Dendritic cell treated with granulocyte-macrophage colony-stimulating factor and Interleukin-4, amounts not matched to agents 40 ng/mL and 50 ng/mL, for 4 days (primary cell): ENCODE measurements at regions not wholly inside any gene's neighbourhood (a gene's known extent, or its start where the extent isn't known, plus 50 kb on each side); places are given as distances from the start of the nearest gene placed in this dataset.

ENCODE experiments used
- H3K27ac Mint-ChIP-seq: one replicate; pipeline ENCODE4 v1.8.0; 2022; ENCODE audit warnings: mild to moderate bottlenecking, mixed read lengths
- H3K27me3 Mint-ChIP-seq: one replicate; pipeline ENCODE4 v1.8.0; 2022; ENCODE audit warnings: mild to moderate bottlenecking, mixed read lengths
- H3K36me3 Mint-ChIP-seq: one replicate; pipeline ENCODE4 v1.8.0; 2022; ENCODE audit warnings: low read depth, mixed read lengths
- H3K4me1 Mint-ChIP-seq: one replicate; pipeline ENCODE4 v1.8.0; 2022; ENCODE audit warnings: low read depth, mixed read lengths
- H3K4me3 Mint-ChIP-seq: one replicate; pipeline ENCODE4 v1.8.0; 2022; ENCODE audit warnings: mild to moderate bottlenecking, moderate library complexity, mixed read lengths
- H3K9me3 Mint-ChIP-seq: one replicate; pipeline ENCODE4 v1.8.0; 2022; ENCODE audit warnings: mixed read lengths
- intact Hi-C: fragments of 100-400 bp; cut with micrococcal nuclease; formaldehyde crosslinking; loops from one replicate; pipeline ENCODE4 v1.15.0; 2022

GRCh38 chr5:92418341-92418740, 1035.2 kb upstream of the ARRDC3 start:
- peaks cover 23% of the 10 kb centered on the region for H3K9me3 Mint-ChIP-seq
- H3K4me1 Mint-ChIP-seq = no peaks in the 10 kb centered on the region
- H3K27me3 Mint-ChIP-seq = no peaks in the 10 kb centered on the region
- intact Hi-C loops = no loop called here
- H3K27ac Mint-ChIP-seq = no peak overlapping the region
- no peaks in the 10 kb centered on the region for H3K36me3 Mint-ChIP-seq
- H3K4me3 Mint-ChIP-seq = no peak overlapping the region

GRCh38 chr5:92409134-92409533, 1026.0 kb upstream of the ARRDC3 start:
- Mint-ChIP-seq H3K4me3 (no peak overlapping the region), H3K4me1 (no peaks in the 10 kb centered on the region), H3K27ac (no peak overlapping the region), H3K27me3 (no peaks in the 10 kb centered on the region), H3K9me3 (no peaks in the 10 kb centered on the region), H3K36me3 (no peaks in the 10 kb centered on the region)
- intact Hi-C loops = no loop called here

GRCh38 chr5:92402956-92403702, 1020.0 kb upstream of the ARRDC3 start:
- Mint-ChIP-seq H3K27ac (no peak overlapping the region), H3K4me1 (no peaks in the 10 kb centered on the region), H3K9me3 (no peaks in the 10 kb centered on the region), H3K36me3 (no peaks in the 10 kb centered on the region), H3K4me3 (no peak overlapping the region), H3K27me3 (no peaks in the 10 kb centered on the region)
- intact Hi-C loops = no loop called here

- H3K4me3 Mint-ChIP-seq = no peak overlapping the region
- no peaks in the 10 kb centered on the region for H3K27me3 Mint-ChIP-seq
- H3K27ac Mint-ChIP-seq = no peak overlapping the region
- H3K9me3 Mint-ChIP-seq = no peaks in the 10 kb centered on the region
- no peaks in the 10 kb centered on the region for H3K36me3 Mint-ChIP-seq
- no peaks in the 10 kb centered on the region for H3K4me1 Mint-ChIP-seq
- intact Hi-C loops = no loop called here
Observed at GRCh38 chr5:92402045-92402444, 1018.9 kb upstream of the ARRDC3 start.

GRCh38 chr5:92401492-92401891, 1018.4 kb upstream of the ARRDC3 start:
- intact Hi-C loops = no loop called here
- Mint-ChIP-seq H3K27me3 (no peaks in the 10 kb centered on the region), H3K36me3 (no peaks in the 10 kb centered on the region), H3K27ac (no peak overlapping the region), H3K9me3 (no peaks in the 10 kb centered on the region), H3K4me3 (no peak overlapping the region), H3K4me1 (no peaks in the 10 kb centered on the region)

GRCh38 chr5:92394936-92395335, 1011.8 kb upstream of the ARRDC3 start:
- Mint-ChIP-seq H3K9me3 (no peaks in the 10 kb centered on the region), H3K4me1 (no peaks in the 10 kb centered on the region), H3K36me3 (no peaks in the 10 kb centered on the region), H3K27ac (no peak overlapping the region), H3K4me3 (no peak overlapping the region), H3K27me3 (no peaks in the 10 kb centered on the region)
- intact Hi-C loops = no loop called here

- H3K36me3 Mint-ChIP-seq = no peaks in the 10 kb centered on the region
- intact Hi-C loops = no loop called here
- H3K27me3 Mint-ChIP-seq = no peaks in the 10 kb centered on the region
- no peak overlapping the region for H3K27ac Mint-ChIP-seq
- H3K4me3 Mint-ChIP-seq = no peak overlapping the region
- no peaks in the 10 kb centered on the region for H3K4me1 Mint-ChIP-seq
- H3K9me3 Mint-ChIP-seq = no peaks in the 10 kb centered on the region
Observed at GRCh38 chr5:92390657-92391056, 1007.5 kb upstream of the ARRDC3 start.

- intact Hi-C loops = no loop called here
- Mint-ChIP-seq H3K36me3 (no peaks in the 10 kb centered on the region), H3K27ac (no peak overlapping the region), H3K9me3 (peaks cover 10% of the 10 kb centered on the region), H3K27me3 (no peaks in the 10 kb centered on the region), H3K4me1 (no peaks in the 10 kb centered on the region), H3K4me3 (no peak overlapping the region)
Observed at GRCh38 chr5:92380069-92380770, 997.1 kb upstream of the ARRDC3 start.

GRCh38 chr5:92378966-92379611, 996.0 kb upstream of the ARRDC3 start:
- H3K4me1 Mint-ChIP-seq = no peaks in the 10 kb centered on the region
- H3K27ac Mint-ChIP-seq = no peak overlapping the region
- H3K36me3 Mint-ChIP-seq = no peaks in the 10 kb centered on the region
- H3K27me3 Mint-ChIP-seq = no peaks in the 10 kb centered on the region
- H3K4me3 Mint-ChIP-seq = no peak overlapping the region
- intact Hi-C loops = no loop called here
- H3K9me3 Mint-ChIP-seq = peaks cover 18% of the 10 kb centered on the region

- H3K4me3 Mint-ChIP-seq = no peak overlapping the region
- intact Hi-C loops = no loop called here
- no peaks in the 10 kb centered on the region for H3K36me3 Mint-ChIP-seq
- H3K4me1 Mint-ChIP-seq = no peaks in the 10 kb centered on the region
- H3K9me3 Mint-ChIP-seq = peaks cover 26% of the 10 kb centered on the region
- H3K27ac Mint-ChIP-seq = no peak overlapping the region
- H3K27me3 Mint-ChIP-seq = no peaks in the 10 kb centered on the region
Observed at GRCh38 chr5:92374859-92375258, 991.7 kb upstream of the ARRDC3 start.

- H3K9me3 Mint-ChIP-seq = peaks cover 42% of the 10 kb centered on the region
- intact Hi-C loops = no loop called here
- H3K36me3 Mint-ChIP-seq = no peaks in the 10 kb centered on the region
- H3K27me3 Mint-ChIP-seq = no peaks in the 10 kb centered on the region
- H3K4me1 Mint-ChIP-seq = no peaks in the 10 kb centered on the region
- no peak overlapping the region for H3K27ac Mint-ChIP-seq
- no peak overlapping the region for H3K4me3 Mint-ChIP-seq
Observed at GRCh38 chr5:92372766-92373165, 989.6 kb upstream of the ARRDC3 start.

- Mint-ChIP-seq H3K4me3 (no peak overlapping the region), H3K4me1 (no peaks in the 10 kb centered on the region), H3K36me3 (no peaks in the 10 kb centered on the region), H3K27ac (no peak overlapping the region), H3K9me3 (peaks cover 42% of the 10 kb centered on the region), H3K27me3 (no peaks in the 10 kb centered on the region)
- intact Hi-C loops = no loop called here
Observed at GRCh38 chr5:92371889-92372235, 988.7 kb upstream of the ARRDC3 start.

- H3K27me3 Mint-ChIP-seq = no peaks in the 10 kb centered on the region
- peaks cover 42% of the 10 kb centered on the region for H3K9me3 Mint-ChIP-seq
- no peaks in the 10 kb centered on the region for H3K36me3 Mint-ChIP-seq
- no peak overlapping the region for H3K27ac Mint-ChIP-seq
- no peak overlapping the region for H3K4me3 Mint-ChIP-seq
- no peaks in the 10 kb centered on the region for H3K4me1 Mint-ChIP-seq
- intact Hi-C loops = no loop called here
Observed at GRCh38 chr5:92371171-92371888, 988.2 kb upstream of the ARRDC3 start.

GRCh38 chr5:92370032-92370431, 986.9 kb upstream of the ARRDC3 start:
- Mint-ChIP-seq H3K9me3 (peaks cover 52% of the 10 kb centered on the region), H3K4me3 (no peak overlapping the region), H3K27me3 (no peaks in the 10 kb centered on the region), H3K36me3 (no peaks in the 10 kb centered on the region), H3K27ac (no peak overlapping the region), H3K4me1 (no peaks in the 10 kb centered on the region)
- intact Hi-C loops = no loop called here
